G401.6 (cell line): ENCODE measurements at regions not wholly inside any gene's neighbourhood (a gene's known extent, or its start where the extent isn't known, plus 50 kb on each side); places are given as distances from the start of the nearest gene placed in this dataset.

ENCODE experiments used
- FAIRE-seq: peaks from 2 replicates; lab custom pipeline; 2012; peaks lifted over from hg19 to GRCh38; lab: Jason Lieb, UNC

- no peak for FAIRE-seq
Observed at GRCh38 chr18:30333310-30333709, 709.2 kb downstream of the DSC3 start.

GRCh38 chr18:30328839-30329238 lies 713.7 kb downstream of the DSC3 start:
- no peak for FAIRE-seq

- FAIRE-seq, result no peak
Observed at GRCh38 chr18:30302181-30302580, 740.4 kb downstream of the DSC3 start.

GRCh38 chr18:30298769-30299168 lies 743.8 kb downstream of the DSC3 start:
- no peak for FAIRE-seq

- no peak for FAIRE-seq
Observed at GRCh38 chr18:30288662-30289414, 753.7 kb downstream of the DSC3 start.

GRCh38 chr18:30280861-30281470 lies 761.6 kb downstream of the DSC3 start:
- FAIRE-seq, result peak; percentile 93

GRCh38 chr18:30280186-30280585 lies 762.4 kb downstream of the DSC3 start:
- FAIRE-seq, result no peak

GRCh38 chr18:30277676-30278075 lies 764.9 kb downstream of the DSC3 start:
- FAIRE-seq, result no peak

GRCh38 chr18:30271716-30272115 lies 770.8 kb downstream of the DSC3 start:
- no peak for FAIRE-seq

- no peak for FAIRE-seq
Observed at GRCh38 chr18:30265190-30265589, 777.4 kb downstream of the DSC3 start.

- no peak for FAIRE-seq
Observed at GRCh38 chr18:30254331-30254730, 788.2 kb downstream of the DSC3 start.

- FAIRE-seq, result no peak
Observed at GRCh38 chr18:30248056-30248455, 794.5 kb downstream of the DSC3 start.

GRCh38 chr18:30245766-30246455 lies 796.6 kb downstream of the DSC3 start:
- no peak for FAIRE-seq

GRCh38 chr18:30234755-30235154 lies 807.8 kb downstream of the DSC3 start:
- FAIRE-seq, result no peak

GRCh38 chr18:30211112-30211511 lies 831.4 kb downstream of the DSC3 start:
- FAIRE-seq, result no peak

GRCh38 chr18:30208546-30208945 lies 834.0 kb downstream of the DSC3 start:
- FAIRE-seq, result no peak

GRCh38 chr18:30192216-30192615 lies 850.3 kb downstream of the DSC3 start:
- FAIRE-seq, result no peak

GRCh38 chr18:30186245-30186644 lies 856.3 kb downstream of the DSC3 start:
- no peak for FAIRE-seq

GRCh38 chr18:30177056-30177455 lies 865.5 kb downstream of the DSC3 start:
- no peak for FAIRE-seq

- no peak for FAIRE-seq
Observed at GRCh38 chr18:30175621-30176225, 866.8 kb downstream of the DSC3 start.

- no peak for FAIRE-seq
Observed at GRCh38 chr18:30175061-30175574, 867.4 kb downstream of the DSC3 start.

- no peak for FAIRE-seq
Observed at GRCh38 chr18:30163573-30163972, 879.0 kb downstream of the DSC3 start.

- FAIRE-seq, result no peak
Observed at GRCh38 chr18:30160124-30160523, 882.4 kb downstream of the DSC3 start.
